ENCODE measurements at regions not wholly inside any gene's neighbourhood (a gene's known extent, or its start where the extent isn't known, plus 50 kb on each side); places are given as distances from the start of the nearest gene placed in this dataset.

DNA sequence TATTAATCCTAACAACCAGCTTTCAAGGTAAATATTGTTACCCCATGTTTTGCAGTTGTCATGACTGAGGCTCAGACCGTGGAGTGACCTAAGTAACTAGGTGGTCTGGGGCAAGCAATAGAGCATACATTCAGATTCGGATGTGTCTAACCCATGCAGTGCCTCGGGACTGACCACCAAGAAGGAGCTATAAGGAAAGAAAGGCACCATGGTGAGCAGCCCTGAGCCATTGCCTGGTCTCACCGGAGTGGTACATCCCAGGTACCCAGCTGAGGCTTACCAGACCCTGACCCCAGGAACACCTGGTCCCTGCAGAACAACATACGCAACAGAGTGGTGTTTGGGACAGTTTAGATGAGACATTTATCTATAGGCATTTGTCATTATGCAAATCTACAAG, 175.5 kb upstream of the ZMIZ1 start:
- no peak for TF ChIP-seq EGR1 (IDR thresholded peaks at IDR 0.05)
- TF ChIP-seq CREB1 (IDR thresholded peaks at IDR 0.05; ENCODE audit: low read depth) = no peak
- TF ChIP-seq, protein P1, sequence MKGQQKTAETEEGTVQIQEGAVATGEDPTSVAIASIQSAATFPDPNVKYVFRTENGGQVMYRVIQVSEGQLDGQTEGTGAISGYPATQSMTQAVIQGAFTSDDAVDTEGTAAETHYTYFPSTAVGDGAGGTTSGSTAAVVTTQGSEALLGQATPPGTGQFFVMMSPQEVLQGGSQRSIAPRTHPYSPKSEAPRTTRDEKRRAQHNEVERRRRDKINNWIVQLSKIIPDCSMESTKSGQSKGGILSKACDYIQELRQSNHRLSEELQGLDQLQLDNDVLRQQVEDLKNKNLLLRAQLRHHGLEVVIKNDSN (IDR thresholded peaks at IDR 0.05) = no peak
- no peak for TF ChIP-seq YY1 (IDR thresholded peaks at IDR 0.05; ENCODE audit: low read depth)
- TF ChIP-seq RAD21 (IDR thresholded peaks at IDR 0.05; ENCODE audit: low read depth) = no peak
- no peak for TF ChIP-seq CEBPB (IDR thresholded peaks at IDR 0.05)
- no peak for TF ChIP-seq TEAD4 (IDR thresholded peaks at IDR 0.05)
- TF ChIP-seq EP300 (IDR thresholded peaks at IDR 0.05; ENCODE audit: borderline replicate concordance) = no peak
- no peak for TF ChIP-seq TAF1 (IDR thresholded peaks at IDR 0.05; ENCODE audit: low read depth)
- TF ChIP-seq, protein P2, sequence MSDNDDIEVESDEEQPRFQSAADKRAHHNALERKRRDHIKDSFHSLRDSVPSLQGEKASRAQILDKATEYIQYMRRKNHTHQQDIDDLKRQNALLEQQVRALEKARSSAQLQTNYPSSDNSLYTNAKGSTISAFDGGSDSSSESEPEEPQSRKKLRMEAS (IDR thresholded peaks at IDR 0.05) = no peak
- no peak for TF ChIP-seq FOXM1 (IDR thresholded peaks at IDR 0.05; ENCODE audit: borderline replicate concordance, low read depth)
- TF ChIP-seq NFIC (IDR thresholded peaks at IDR 0.05) = no peak

All from Ishikawa (cell line).